ENCODE measurements at regions not wholly inside any gene's neighbourhood (a gene's known extent, or its start where the extent isn't known, plus 50 kb on each side); places are given as distances from the start of the nearest gene placed in this dataset.

- H3K36me3 ChIP-seq (ENCODE audit: control insufficient read depth in 1 of 2, insufficient read depth in 2 of 2, low read length in 2 of 2), result no peaks in the 10 kb centered on the region
- no peak overlapping the region for H3K27ac ChIP-seq (ENCODE audit: low read length)
- no peaks in the 10 kb centered on the region for H3K27me3 ChIP-seq (ENCODE audit: low read depth, low read length)
- H3K4me3 ChIP-seq (ENCODE audit: low read depth in 1 of 2, low read length in 2 of 2), result no peak overlapping the region
- no peaks in the 10 kb centered on the region for H3K9me3 ChIP-seq (ENCODE audit: control insufficient read depth in 1 of 2, low read length in 2 of 2)
- H3K4me1 ChIP-seq (ENCODE audit: control insufficient read depth in 1 of 2, insufficient read depth in 2 of 2, low read length in 2 of 2), result no peaks in the 10 kb centered on the region
Measured at GRCh38 chr9:118313965-118314364, 609.8 kb downstream of the TLR4 start.

- H3K27me3 ChIP-seq (ENCODE audit: low read depth, low read length), result no peaks in the 10 kb centered on the region
- H3K4me1 ChIP-seq (ENCODE audit: control insufficient read depth in 1 of 2, insufficient read depth in 2 of 2, low read length in 2 of 2), result no peaks in the 10 kb centered on the region
- H3K4me3 ChIP-seq (ENCODE audit: low read depth in 1 of 2, low read length in 2 of 2), result no peak overlapping the region
- no peaks in the 10 kb centered on the region for H3K9me3 ChIP-seq (ENCODE audit: control insufficient read depth in 1 of 2, low read length in 2 of 2)
- H3K27ac ChIP-seq (ENCODE audit: low read length), result no peak overlapping the region
- H3K36me3 ChIP-seq (ENCODE audit: control insufficient read depth in 1 of 2, insufficient read depth in 2 of 2, low read length in 2 of 2), result no peaks in the 10 kb centered on the region
Measured at GRCh38 chr9:118316831-118317343, 612.7 kb downstream of the TLR4 start.

- no peaks in the 10 kb centered on the region for H3K9me3 ChIP-seq (ENCODE audit: control insufficient read depth in 1 of 2, low read length in 2 of 2)
- no peaks in the 10 kb centered on the region for H3K27me3 ChIP-seq (ENCODE audit: low read depth, low read length)
- no peaks in the 10 kb centered on the region for H3K4me1 ChIP-seq (ENCODE audit: control insufficient read depth in 1 of 2, insufficient read depth in 2 of 2, low read length in 2 of 2)
- no peak overlapping the region for H3K4me3 ChIP-seq (ENCODE audit: low read depth in 1 of 2, low read length in 2 of 2)
- H3K36me3 ChIP-seq (ENCODE audit: control insufficient read depth in 1 of 2, insufficient read depth in 2 of 2, low read length in 2 of 2), result no peaks in the 10 kb centered on the region
- no peak overlapping the region for H3K27ac ChIP-seq (ENCODE audit: low read length)
Measured at GRCh38 chr9:118318770-118319431, 614.7 kb downstream of the TLR4 start.

GRCh38 chr9:118321788-118322187 lies 617.6 kb downstream of the TLR4 start:
- Histone ChIP-seq H3K27ac (ENCODE audit: low read length) (no peak overlapping the region), H3K9me3 (ENCODE audit: control insufficient read depth in 1 of 2, low read length in 2 of 2) (no peaks in the 10 kb centered on the region), H3K4me3 (ENCODE audit: low read depth in 1 of 2, low read length in 2 of 2) (no peak overlapping the region), H3K36me3 (ENCODE audit: control insufficient read depth in 1 of 2, insufficient read depth in 2 of 2, low read length in 2 of 2) (no peaks in the 10 kb centered on the region), H3K27me3 (ENCODE audit: low read depth, low read length) (no peaks in the 10 kb centered on the region), H3K4me1 (ENCODE audit: control insufficient read depth in 1 of 2, insufficient read depth in 2 of 2, low read length in 2 of 2) (no peaks in the 10 kb centered on the region)

- Histone ChIP-seq H3K27ac (ENCODE audit: low read length) (no peak overlapping the region), H3K4me3 (ENCODE audit: low read depth in 1 of 2, low read length in 2 of 2) (no peak overlapping the region), H3K36me3 (ENCODE audit: control insufficient read depth in 1 of 2, insufficient read depth in 2 of 2, low read length in 2 of 2) (no peaks in the 10 kb centered on the region), H3K27me3 (ENCODE audit: low read depth, low read length) (no peaks in the 10 kb centered on the region), H3K9me3 (ENCODE audit: control insufficient read depth in 1 of 2, low read length in 2 of 2) (no peaks in the 10 kb centered on the region), H3K4me1 (ENCODE audit: control insufficient read depth in 1 of 2, insufficient read depth in 2 of 2, low read length in 2 of 2) (no peaks in the 10 kb centered on the region)
Measured at GRCh38 chr9:118324706-118325105, 620.5 kb downstream of the TLR4 start.

- Histone ChIP-seq H3K4me1 (ENCODE audit: control insufficient read depth in 1 of 2, insufficient read depth in 2 of 2, low read length in 2 of 2) (no peaks in the 10 kb centered on the region), H3K9me3 (ENCODE audit: control insufficient read depth in 1 of 2, low read length in 2 of 2) (no peaks in the 10 kb centered on the region), H3K27ac (ENCODE audit: low read length) (no peak overlapping the region), H3K4me3 (ENCODE audit: low read depth in 1 of 2, low read length in 2 of 2) (no peak overlapping the region), H3K36me3 (ENCODE audit: control insufficient read depth in 1 of 2, insufficient read depth in 2 of 2, low read length in 2 of 2) (no peaks in the 10 kb centered on the region), H3K27me3 (ENCODE audit: low read depth, low read length) (no peaks in the 10 kb centered on the region)
Measured at GRCh38 chr9:118325757-118326156, 621.6 kb downstream of the TLR4 start.

GRCh38 chr9:118326326-118326725 lies 622.1 kb downstream of the TLR4 start:
- no peaks in the 10 kb centered on the region for H3K36me3 ChIP-seq (ENCODE audit: control insufficient read depth in 1 of 2, insufficient read depth in 2 of 2, low read length in 2 of 2)
- no peaks in the 10 kb centered on the region for H3K9me3 ChIP-seq (ENCODE audit: control insufficient read depth in 1 of 2, low read length in 2 of 2)
- no peaks in the 10 kb centered on the region for H3K4me1 ChIP-seq (ENCODE audit: control insufficient read depth in 1 of 2, insufficient read depth in 2 of 2, low read length in 2 of 2)
- no peaks in the 10 kb centered on the region for H3K27me3 ChIP-seq (ENCODE audit: low read depth, low read length)
- H3K4me3 ChIP-seq (ENCODE audit: low read depth in 1 of 2, low read length in 2 of 2), result no peak overlapping the region
- no peak overlapping the region for H3K27ac ChIP-seq (ENCODE audit: low read length)

GRCh38 chr9:118330191-118330986 lies 626.2 kb downstream of the TLR4 start:
- no peak overlapping the region for H3K27ac ChIP-seq (ENCODE audit: low read length)
- H3K4me3 ChIP-seq (ENCODE audit: low read depth in 1 of 2, low read length in 2 of 2), result no peak overlapping the region

GRCh38 chr9:118331622-118332045 lies 627.4 kb downstream of the TLR4 start:
- H3K36me3 ChIP-seq (ENCODE audit: control insufficient read depth in 1 of 2, insufficient read depth in 2 of 2, low read length in 2 of 2), result no peaks in the 10 kb centered on the region
- H3K27ac ChIP-seq (ENCODE audit: low read length), result no peak overlapping the region
- H3K9me3 ChIP-seq (ENCODE audit: control insufficient read depth in 1 of 2, low read length in 2 of 2), result no peaks in the 10 kb centered on the region
- no peaks in the 10 kb centered on the region for H3K4me1 ChIP-seq (ENCODE audit: control insufficient read depth in 1 of 2, insufficient read depth in 2 of 2, low read length in 2 of 2)
- no peak overlapping the region for H3K4me3 ChIP-seq (ENCODE audit: low read depth in 1 of 2, low read length in 2 of 2)
- H3K27me3 ChIP-seq (ENCODE audit: low read depth, low read length), result no peaks in the 10 kb centered on the region

More at GRCh38 chr9:118330191-118330986, 626.2 kb downstream of the TLR4 start:
- no peaks in the 10 kb centered on the region for H3K27me3 ChIP-seq (ENCODE audit: low read depth, low read length)
- H3K9me3 ChIP-seq (ENCODE audit: control insufficient read depth in 1 of 2, low read length in 2 of 2), result no peaks in the 10 kb centered on the region
- H3K4me1 ChIP-seq (ENCODE audit: control insufficient read depth in 1 of 2, insufficient read depth in 2 of 2, low read length in 2 of 2), result no peaks in the 10 kb centered on the region
- H3K36me3 ChIP-seq (ENCODE audit: control insufficient read depth in 1 of 2, insufficient read depth in 2 of 2, low read length in 2 of 2), result no peaks in the 10 kb centered on the region

GRCh38 chr9:118336250-118336942 lies 632.2 kb downstream of the TLR4 start:
- H3K27me3 ChIP-seq (ENCODE audit: low read depth, low read length), result no peaks in the 10 kb centered on the region
- H3K36me3 ChIP-seq (ENCODE audit: control insufficient read depth in 1 of 2, insufficient read depth in 2 of 2, low read length in 2 of 2), result no peaks in the 10 kb centered on the region
- H3K4me3 ChIP-seq (ENCODE audit: low read depth in 1 of 2, low read length in 2 of 2), result no peak overlapping the region
- H3K4me1 ChIP-seq (ENCODE audit: control insufficient read depth in 1 of 2, insufficient read depth in 2 of 2, low read length in 2 of 2), result no peaks in the 10 kb centered on the region
- no peaks in the 10 kb centered on the region for H3K9me3 ChIP-seq (ENCODE audit: control insufficient read depth in 1 of 2, low read length in 2 of 2)
- no peak overlapping the region for H3K27ac ChIP-seq (ENCODE audit: low read length)

- Histone ChIP-seq H3K27ac (ENCODE audit: low read length) (no peak overlapping the region), H3K9me3 (ENCODE audit: control insufficient read depth in 1 of 2, low read length in 2 of 2) (no peaks in the 10 kb centered on the region), H3K4me1 (ENCODE audit: control insufficient read depth in 1 of 2, insufficient read depth in 2 of 2, low read length in 2 of 2) (no peaks in the 10 kb centered on the region)
Measured at GRCh38 chr9:118336943-118337330, 632.7 kb downstream of the TLR4 start.

More at GRCh38 chr9:118336943-118337330, 632.7 kb downstream of the TLR4 start:
- no peaks in the 10 kb centered on the region for H3K36me3 ChIP-seq (ENCODE audit: control insufficient read depth in 1 of 2, insufficient read depth in 2 of 2, low read length in 2 of 2)
- no peaks in the 10 kb centered on the region for H3K27me3 ChIP-seq (ENCODE audit: low read depth, low read length)
- H3K4me3 ChIP-seq (ENCODE audit: low read depth in 1 of 2, low read length in 2 of 2), result no peak overlapping the region

All from muscle layer of duodenum (tissue), 2 donors.